GM23248 (cell line): ENCODE measurements at regions not wholly inside any gene's neighbourhood (a gene's known extent, or its start where the extent isn't known, plus 50 kb on each side); places are given as distances from the start of the nearest gene placed in this dataset.

Experiments
- DNase-seq: peaks from one replicate; pipeline ENCODE4 v3.0.0-alpha.2; 2015
- H2AFZ ChIP-seq: fragments of 200-600 bp; sonication (generic); 2 replicates; pipeline ENCODE4 v1.6.1; 2016; ENCODE audit warnings: antibody characterized with exemption
- H3F3A ChIP-seq: fragments of 200-600 bp; sonication (generic); 2 replicates; pipeline ENCODE4 v1.6.1; 2016; ENCODE audit warnings: mild to moderate bottlenecking, antibody characterized with exemption, mixed run types; ENCODE audit not compliant: insufficient read depth
- H3K27ac ChIP-seq: fragments of 200-600 bp; sonication (generic); 2 replicates; pipeline ENCODE4 v1.5.1; 2016; ENCODE audit warnings: mild to moderate bottlenecking
- H3K27me3 ChIP-seq: fragments of 200-600 bp; sonication (generic); replicated peaks from 2 replicates; pipeline ENCODE4 v1.6.1; 2016; ENCODE audit warnings: mild to moderate bottlenecking; ENCODE audit not compliant: insufficient read depth
- H3K36me3 ChIP-seq: fragments of 200-600 bp; sonication (generic); 2 replicates; pipeline ENCODE4 v1.6.1; 2016; ENCODE audit warnings: low read depth, mild to moderate bottlenecking
- H3K4me1 ChIP-seq: fragments of 200-600 bp; sonication (generic); 2 replicates; pipeline ENCODE4 v1.6.1; 2016; ENCODE audit warnings: mild to moderate bottlenecking; ENCODE audit not compliant: insufficient read depth
- H3K4me2 ChIP-seq: fragments of 200-600 bp; sonication (generic); one replicate; pipeline ENCODE4 v1.6.1; 2016; ENCODE audit warnings: mild to moderate bottlenecking; ENCODE audit not compliant: unreplicated experiment
- H3K4me3 ChIP-seq: fragments of 200-600 bp; sonication (generic); 2 replicates; pipeline ENCODE4 v1.5.1; 2016; ENCODE audit warnings: mild to moderate bottlenecking
- H3K79me2 ChIP-seq: fragments of 200-600 bp; sonication (generic); 2 replicates; pipeline ENCODE4 v1.6.1; 2016; ENCODE audit warnings: mild to moderate bottlenecking; ENCODE audit not compliant: insufficient read depth
- H3K9ac ChIP-seq: fragments of 200-600 bp; sonication (generic); 2 replicates; pipeline ENCODE4 v1.6.1; 2016; ENCODE audit warnings: mild to moderate bottlenecking
- H3K9me2 ChIP-seq: fragments of 200-600 bp; sonication (generic); 2 replicates; pipeline ENCODE4 v1.6.1; 2016; ENCODE audit warnings: mixed run types, mild to moderate bottlenecking, moderate library complexity; ENCODE audit not compliant: insufficient read depth
- H3K9me3 ChIP-seq: fragments of 200-600 bp; sonication (generic); one replicate; pipeline ENCODE4 v1.6.1; 2017; ENCODE audit warnings: low read depth
- H4K20me1 ChIP-seq: fragments of 200-600 bp; sonication (generic); 2 replicates; pipeline ENCODE4 v1.6.0; 2016; ENCODE audit not compliant: insufficient read depth
- EZH2 ChIP-seq: fragments of 200-600 bp; sonication (generic); IDR thresholded peaks from 2 replicates; pipeline ENCODE4 v1.6.1; 2018; ENCODE audit warnings: antibody characterized with exemption, mild to moderate bottlenecking; ENCODE audit not compliant: insufficient read depth, poor library complexity, severe bottlenecking
- EZH2phosphoT487 ChIP-seq: fragments of 200-600 bp; sonication (generic); IDR thresholded peaks from 2 replicates; pipeline ENCODE4 v1.6.1; 2018; ENCODE audit warnings: antibody characterized with exemption, moderate library complexity, mild to moderate bottlenecking, low read depth; ENCODE audit not compliant: insufficient read depth
- WGBS, 2 experiments: methylation state at CpG; one replicate each; pipeline ENCODE4 v1.1.6; 2015 to 2017; ENCODE audit warnings: low lambda C conversion rate in 2 of 2, low coverage in 1 of 2; ENCODE audit errors: missing lambda C conversion rate in 2 of 2; 5-methylcytosine and 5-hydroxymethylcytosine counted together
- in situ Hi-C: fragments of 300-500 bp; cut with MboI; formaldehyde crosslinking; loops from 2 replicates; pipeline ENCODE4 v1.15.0; 2020

- Histone ChIP-seq H2AFZ (no peak overlapping the region), H3K4me1 (peaks cover 10% of the 10 kb centered on the region), H3K36me3 (no peaks in the 10 kb centered on the region), H3K9ac (no peak overlapping the region), H3K4me3 (no peak overlapping the region), H3K4me2 (no peak overlapping the region), H3K9me2 (no peaks in the 10 kb centered on the region), H3K27me3 (no peaks in the 10 kb centered on the region), H4K20me1 (no peaks in the 10 kb centered on the region), H3K9me3 (no peaks in the 10 kb centered on the region), H3K79me2 (no peaks in the 10 kb centered on the region), H3F3A (peaks cover 3% of the 10 kb centered on the region; the same call in 1 of the 2 replicates), H3K27ac (no peak overlapping the region)
- TF ChIP-seq EZH2 (no peak), EZH2phosphoT487 (no peak)
- 77 to 80% methylated on average over 4 of the region's 4 CpGs for WGBS, 2 experiments
- in situ Hi-C loops, result no loop called here
- DNase-seq, result no peak
These were observed 99.4 kb upstream of the LPP start for GRCh38 chr3:188054541-188054940.

GRCh38 chr3:188055388-188055787, 98.6 kb upstream of the LPP start:
- no peak overlapping the region for H2AFZ ChIP-seq
- no peak overlapping the region for H3K9ac ChIP-seq
- no peaks in the 10 kb centered on the region for H3K27me3 ChIP-seq
- peaks cover 7% of the 10 kb centered on the region; the same call in 1 of the 2 replicates for H3F3A ChIP-seq
- H3K4me1 ChIP-seq, result peaks cover 12% of the 10 kb centered on the region
- H3K9me3 ChIP-seq, result no peaks in the 10 kb centered on the region
- WGBS, 2 experiments, result 80 to 84% methylated on average over 6 of the region's 6 CpGs
- H3K4me3 ChIP-seq, result no peak overlapping the region
- in situ Hi-C loops, result no loop called here
- H3K27ac ChIP-seq, result no peak overlapping the region
- H3K9me2 ChIP-seq, result no peaks in the 10 kb centered on the region
- no peaks in the 10 kb centered on the region for H3K36me3 ChIP-seq
- no peak overlapping the region for H3K4me2 ChIP-seq
- H3K79me2 ChIP-seq, result no peaks in the 10 kb centered on the region
- H4K20me1 ChIP-seq, result no peaks in the 10 kb centered on the region
- DNase-seq, result no peak
- TF ChIP-seq EZH2, result no peak
- TF ChIP-seq EZH2phosphoT487, result no peak

- H3K4me3 ChIP-seq, result no peak overlapping the region
- H3F3A ChIP-seq, result peaks cover 7% of the 10 kb centered on the region; the same call in 1 of the 2 replicates
- no peaks in the 10 kb centered on the region for H3K9me2 ChIP-seq
- H3K9me3 ChIP-seq, result no peaks in the 10 kb centered on the region
- no peak overlapping the region for H3K9ac ChIP-seq
- TF ChIP-seq EZH2phosphoT487 (no peak), EZH2 (no peak)
- no peak for DNase-seq
- no peak overlapping the region for H2AFZ ChIP-seq
- in situ Hi-C loops, result no loop called here
- H3K4me2 ChIP-seq, result no peak overlapping the region
- H3K4me1 ChIP-seq, result peaks cover 16% of the 10 kb centered on the region
- 84% methylated on average over 3 of the region's 3 CpGs for WGBS, 2 experiments
- no peak overlapping the region for H3K27ac ChIP-seq
- no peaks in the 10 kb centered on the region for H3K79me2 ChIP-seq
- H4K20me1 ChIP-seq, result no peaks in the 10 kb centered on the region
- no peaks in the 10 kb centered on the region for H3K36me3 ChIP-seq
- H3K27me3 ChIP-seq, result no peaks in the 10 kb centered on the region
These were observed 96.8 kb upstream of the LPP start for GRCh38 chr3:188057124-188057523.

- in situ Hi-C loops, result no loop called here
- H3K27ac ChIP-seq, result no peak overlapping the region
- H3F3A ChIP-seq, result peaks cover 7% of the 10 kb centered on the region; the same call in 1 of the 2 replicates
- H3K9ac ChIP-seq, result no peak overlapping the region
- 68 to 74% methylated on average over 5 of the region's 5 CpGs for WGBS, 2 experiments
- no peaks in the 10 kb centered on the region for H3K36me3 ChIP-seq
- no peak for TF ChIP-seq EZH2phosphoT487
- no peak for TF ChIP-seq EZH2
- H3K79me2 ChIP-seq, result no peaks in the 10 kb centered on the region
- H3K9me3 ChIP-seq, result no peaks in the 10 kb centered on the region
- no peak overlapping the region for H2AFZ ChIP-seq
- no peaks in the 10 kb centered on the region for H4K20me1 ChIP-seq
- H3K9me2 ChIP-seq, result no peaks in the 10 kb centered on the region
- DNase-seq, result no peak
- H3K4me3 ChIP-seq, result no peak overlapping the region
- H3K4me1 ChIP-seq, result peaks cover 16% of the 10 kb centered on the region
- H3K4me2 ChIP-seq, result no peak overlapping the region
- H3K27me3 ChIP-seq, result no peaks in the 10 kb centered on the region
These were observed 95.3 kb upstream of the LPP start for GRCh38 chr3:188058569-188059184.

- in situ Hi-C loops, result no loop called here
- Histone ChIP-seq H3K4me3 (no peak overlapping the region), H3K4me1 (peaks cover 16% of the 10 kb centered on the region), H3K9me3 (no peaks in the 10 kb centered on the region), H3K4me2 (no peak overlapping the region), H3F3A (peaks cover 7% of the 10 kb centered on the region; the same call in 1 of the 2 replicates), H3K27me3 (no peaks in the 10 kb centered on the region), H3K79me2 (no peaks in the 10 kb centered on the region), H3K9me2 (no peaks in the 10 kb centered on the region), H3K27ac (no peak overlapping the region), H3K36me3 (no peaks in the 10 kb centered on the region), H2AFZ (no peak overlapping the region), H4K20me1 (no peaks in the 10 kb centered on the region), H3K9ac (no peak overlapping the region)
- TF ChIP-seq EZH2phosphoT487 (no peak), EZH2 (no peak)
- DNase-seq, result peak; percentile 19
- 66 to 75% methylated on average over 3 of the region's 3 CpGs for WGBS, 2 experiments
These were observed 94.6 kb upstream of the LPP start for GRCh38 chr3:188059351-188059750.
